ENCODE measurements at regions not wholly inside any gene's neighbourhood (a gene's known extent, or its start where the extent isn't known, plus 50 kb on each side); places are given as distances from the start of the nearest gene placed in this dataset.

DNA sequence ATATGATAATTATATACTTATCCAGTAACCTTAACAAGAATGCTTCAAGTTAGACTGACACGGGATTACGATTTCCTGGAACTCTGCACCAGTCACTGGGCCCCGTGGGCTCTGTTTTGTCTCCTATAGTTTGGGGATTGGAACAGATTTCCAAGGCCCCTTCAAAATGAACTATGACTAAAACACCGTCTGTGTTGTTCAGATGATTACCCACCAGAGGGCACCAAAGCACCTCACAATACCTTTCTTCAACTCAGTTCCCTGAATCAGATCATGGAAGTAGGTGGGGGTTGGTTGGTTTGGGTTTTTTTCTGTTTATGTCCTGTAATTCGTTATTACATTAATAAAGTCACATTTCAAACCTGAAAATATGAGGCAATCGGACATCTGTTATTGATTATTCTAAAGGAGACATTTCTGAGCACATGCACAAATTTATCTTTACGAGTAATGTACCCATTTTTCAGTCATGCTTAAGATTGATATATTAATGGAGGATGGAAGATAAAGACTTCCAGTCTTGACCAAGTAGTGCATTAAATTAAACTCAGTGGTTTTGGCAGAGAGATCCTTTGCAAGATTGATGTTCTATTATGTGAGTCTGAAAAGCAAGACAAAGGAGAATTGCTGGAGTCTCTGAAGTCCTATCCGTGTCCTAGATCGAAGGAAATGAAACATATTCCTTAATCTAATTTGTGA lies 112.0 kb upstream of the COL21A1 start:
- no peak overlapping the region for H2BK12ac ChIP-seq (ENCODE audit: low read length)
- H3K4ac ChIP-seq (ENCODE audit: low read depth, low read length), result no peak overlapping the region
- H3K14ac ChIP-seq (ENCODE audit: low read length), result no peak overlapping the region
- H3K79me2 ChIP-seq (ENCODE audit: control insufficient read depth, insufficient read depth, low read length, poor library complexity), result no peaks in the 10 kb centered on the region
- no peak overlapping the region for H3K9ac ChIP-seq (ENCODE audit: low read length)
- H2AK5ac ChIP-seq (ENCODE audit: low read length), result no peak overlapping the region
- DNase-seq, result peak; percentile 53 to 89
- no peak overlapping the region for H3K27ac ChIP-seq (ENCODE audit: low read depth, low read length)
- no peak overlapping the region for H3K18ac ChIP-seq (ENCODE audit: low read length)
- H3K23ac ChIP-seq (ENCODE audit: low read length), result no peak overlapping the region
- WGBS (ENCODE audit: extremely low coverage, insufficient coverage, insufficient read length), result no CpG with 5 or more reads among the region's 9 CpGs
- H3K79me1 ChIP-seq (ENCODE audit: low read length), result peaks cover 6% of the 10 kb centered on the region
- H2AFZ ChIP-seq (ENCODE audit: insufficient read depth, low read length, poor library complexity), result no peak overlapping the region
- peaks cover 4 to 17% of the 10 kb centered on the region in 2 experiments for H3K4me1 ChIP-seq (ENCODE audit: control insufficient read depth in 1 of 2, insufficient read depth in 2 of 2, low read length in 2 of 2)
- H3K4me3 ChIP-seq (ENCODE audit: low read depth, low read length), result no peak overlapping the region
- H4K8ac ChIP-seq (ENCODE audit: low read depth, low read length), result no peak overlapping the region
- no peak overlapping the region for H2BK5ac ChIP-seq (ENCODE audit: low read depth, low read length, poor library complexity)
- no peak overlapping the region for H2BK120ac ChIP-seq (ENCODE audit: insufficient read depth, low read length, poor library complexity)
- no peaks in the 10 kb centered on the region for H3K36me3 ChIP-seq (ENCODE audit: control insufficient read depth in 1 of 2, insufficient read depth in 2 of 2, low read length in 2 of 2)
- H4K12ac ChIP-seq (ENCODE audit: low read depth, low read length), result no peak overlapping the region
- no peak overlapping the region for H4K91ac ChIP-seq (ENCODE audit: low read depth, low read length)
- peaks cover 2% of the 10 kb centered on the region for H3K9me3 ChIP-seq (ENCODE audit: insufficient read depth, low read depth, low read length)
- H3K4me2 ChIP-seq (ENCODE audit: low read length), result no peak overlapping the region
- no peaks in the 10 kb centered on the region for H3K27me3 ChIP-seq (ENCODE audit: insufficient read depth, low read length)

DNA sequence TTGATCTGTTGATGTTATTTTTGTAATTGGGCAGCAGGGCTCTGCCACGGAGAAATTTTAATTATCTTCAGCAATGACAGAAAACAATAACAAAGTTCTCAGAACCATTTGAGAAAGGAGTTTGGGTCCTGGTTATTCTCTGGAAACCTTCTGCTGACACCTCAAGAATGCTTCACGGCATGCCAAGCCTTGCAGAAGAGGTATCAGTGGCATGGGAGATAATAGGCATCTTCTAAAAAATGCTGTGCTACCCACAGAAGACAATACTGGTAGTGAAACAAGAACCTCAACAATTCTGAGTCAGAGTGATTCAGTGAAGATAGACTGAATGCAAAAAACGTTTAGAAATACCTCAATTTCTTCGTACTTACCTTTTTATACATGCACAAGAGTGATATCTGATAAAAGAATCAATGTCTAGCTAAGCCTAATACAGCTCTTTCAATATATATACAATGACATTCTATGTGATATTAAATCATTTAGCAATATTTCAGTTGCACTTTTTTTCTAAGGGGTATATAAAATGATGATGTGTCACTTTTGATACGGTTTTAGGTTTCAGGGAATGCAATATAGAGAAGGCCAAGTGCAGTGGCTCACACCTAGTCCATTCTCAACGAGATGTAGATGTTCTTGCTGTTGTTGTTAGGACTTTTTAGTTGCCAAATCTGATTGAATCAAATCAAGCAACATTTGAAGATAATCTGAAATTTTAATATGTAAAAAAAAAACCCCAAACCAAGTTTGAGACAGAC lies 110.4 kb upstream of the COL21A1 start:
- no CpG with 5 or more reads among the region's 6 CpGs for WGBS (ENCODE audit: extremely low coverage, insufficient coverage, insufficient read length)
- H3K4me3 ChIP-seq (ENCODE audit: low read depth, low read length), result no peak overlapping the region
- H4K8ac ChIP-seq (ENCODE audit: low read depth, low read length), result no peak overlapping the region
- H3K4me1 ChIP-seq (ENCODE audit: control insufficient read depth in 1 of 2, insufficient read depth in 2 of 2, low read length in 2 of 2), result peaks cover 0 to 4% of the 10 kb centered on the region in 2 experiments
- H3K4ac ChIP-seq (ENCODE audit: low read depth, low read length), result no peak overlapping the region
- no peak overlapping the region for H2BK12ac ChIP-seq (ENCODE audit: low read length)
- no peaks in the 10 kb centered on the region for H3K79me2 ChIP-seq (ENCODE audit: control insufficient read depth, insufficient read depth, low read length, poor library complexity)
- H2AFZ ChIP-seq (ENCODE audit: insufficient read depth, low read length, poor library complexity), result no peak overlapping the region
- H2BK120ac ChIP-seq (ENCODE audit: insufficient read depth, low read length, poor library complexity), result no peak overlapping the region
- H3K4me2 ChIP-seq (ENCODE audit: low read length), result no peak overlapping the region
- peaks cover 3% of the 10 kb centered on the region for H3K79me1 ChIP-seq (ENCODE audit: low read length)
- no peak overlapping the region for H2BK5ac ChIP-seq (ENCODE audit: low read depth, low read length, poor library complexity)
- no peak overlapping the region for H4K91ac ChIP-seq (ENCODE audit: low read depth, low read length)
- no peak overlapping the region for H2AK5ac ChIP-seq (ENCODE audit: low read length)
- no peaks in the 10 kb centered on the region for H3K27me3 ChIP-seq (ENCODE audit: insufficient read depth, low read length)
- DNase-seq, result peak in 1 of 2 donors; percentile 65
- no peak overlapping the region for H3K14ac ChIP-seq (ENCODE audit: low read length)
- H3K36me3 ChIP-seq (ENCODE audit: control insufficient read depth in 1 of 2, insufficient read depth in 2 of 2, low read length in 2 of 2), result peaks cover 0 to under 1% of the 10 kb centered on the region in 2 experiments
- no peak overlapping the region for H3K9ac ChIP-seq (ENCODE audit: low read length)
- H4K12ac ChIP-seq (ENCODE audit: low read depth, low read length), result no peak overlapping the region
- H3K9me3 ChIP-seq (ENCODE audit: insufficient read depth, low read depth, low read length), result peaks cover 2% of the 10 kb centered on the region
- no peak overlapping the region for H3K27ac ChIP-seq (ENCODE audit: low read depth, low read length)
- H3K18ac ChIP-seq (ENCODE audit: low read length), result no peak overlapping the region
- no peak overlapping the region for H3K23ac ChIP-seq (ENCODE audit: low read length)

DNA sequence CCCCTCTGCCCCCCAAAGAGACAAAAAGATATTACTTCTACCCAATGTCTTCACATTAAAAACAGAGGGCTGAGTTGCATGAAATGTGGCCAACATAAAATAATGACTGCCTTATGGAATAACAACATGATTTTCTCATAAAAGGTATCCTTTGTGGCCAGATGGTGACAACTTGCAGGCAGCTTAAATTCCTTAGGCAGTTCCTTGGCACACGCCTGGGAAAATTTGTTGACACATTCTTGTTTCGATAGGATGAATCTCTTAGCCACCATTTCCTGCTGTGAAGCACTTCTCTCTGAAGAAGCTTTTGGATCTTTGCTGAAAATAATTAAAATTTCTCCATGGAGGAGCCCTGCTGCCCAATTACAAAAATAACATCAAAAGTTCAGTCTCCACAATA lies 109.0 kb upstream of the COL21A1 start:
- no peak overlapping the region for H2BK5ac ChIP-seq (ENCODE audit: low read depth, low read length, poor library complexity)
- no peak overlapping the region for H3K18ac ChIP-seq (ENCODE audit: low read length)
- no peak overlapping the region for H4K91ac ChIP-seq (ENCODE audit: low read depth, low read length)
- WGBS (ENCODE audit: extremely low coverage, insufficient coverage, insufficient read length), result no CpG with 5 or more reads among the region's 2 CpGs
- H2BK120ac ChIP-seq (ENCODE audit: insufficient read depth, low read length, poor library complexity), result no peak overlapping the region
- no peak overlapping the region for H3K9ac ChIP-seq (ENCODE audit: low read length)
- no peaks in the 10 kb centered on the region for H3K79me1 ChIP-seq (ENCODE audit: low read length)
- H3K9me3 ChIP-seq (ENCODE audit: insufficient read depth, low read depth, low read length), result peaks cover 4% of the 10 kb centered on the region
- no peaks in the 10 kb centered on the region for H3K27me3 ChIP-seq (ENCODE audit: insufficient read depth, low read length)
- H3K27ac ChIP-seq (ENCODE audit: low read depth, low read length), result no peak overlapping the region
- H4K8ac ChIP-seq (ENCODE audit: low read depth, low read length), result no peak overlapping the region
- H2AFZ ChIP-seq (ENCODE audit: insufficient read depth, low read length, poor library complexity), result no peak overlapping the region
- H3K4me1 ChIP-seq (ENCODE audit: control insufficient read depth in 1 of 2, insufficient read depth in 2 of 2, low read length in 2 of 2), result no peaks in the 10 kb centered on the region
- no peak overlapping the region for H3K14ac ChIP-seq (ENCODE audit: low read length)
- no peak overlapping the region for H4K12ac ChIP-seq (ENCODE audit: low read depth, low read length)
- H3K4me3 ChIP-seq (ENCODE audit: low read depth, low read length), result no peak overlapping the region
- H2BK12ac ChIP-seq (ENCODE audit: low read length), result no peak overlapping the region
- H3K4me2 ChIP-seq (ENCODE audit: low read length), result no peak overlapping the region
- H3K4ac ChIP-seq (ENCODE audit: low read depth, low read length), result no peak overlapping the region
- H3K79me2 ChIP-seq (ENCODE audit: control insufficient read depth, insufficient read depth, low read length, poor library complexity), result no peaks in the 10 kb centered on the region
- no peak for DNase-seq
- H3K23ac ChIP-seq (ENCODE audit: low read length), result no peak overlapping the region
- peaks cover 0 to 3% of the 10 kb centered on the region in 2 experiments for H3K36me3 ChIP-seq (ENCODE audit: control insufficient read depth in 1 of 2, insufficient read depth in 2 of 2, low read length in 2 of 2)
- H2AK5ac ChIP-seq (ENCODE audit: low read length), result no peak overlapping the region

DNA sequence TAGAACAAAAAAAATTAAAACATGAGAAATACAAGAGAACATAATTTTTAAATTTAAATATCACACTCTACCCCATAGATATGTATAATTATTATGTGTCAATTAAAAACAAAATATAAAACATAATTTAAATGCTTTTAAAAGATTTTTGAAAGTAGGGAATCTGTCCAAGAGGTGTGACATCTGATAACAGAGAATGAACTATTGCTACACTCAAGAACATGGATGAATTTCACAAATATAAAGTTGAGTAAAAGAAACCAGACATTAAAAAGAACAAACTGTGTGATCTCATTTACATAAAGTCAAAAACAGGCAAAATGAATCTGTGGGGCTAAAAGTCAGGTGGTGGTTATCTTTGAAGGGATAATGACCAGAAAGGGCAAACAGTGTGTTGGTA lies 106.5 kb upstream of the COL21A1 start:
- Histone ChIP-seq H4K12ac (ENCODE audit: low read depth, low read length) (no peak overlapping the region), H3K36me3 (ENCODE audit: control insufficient read depth in 1 of 2, insufficient read depth in 2 of 2, low read length in 2 of 2) (peaks cover 0 to 3% of the 10 kb centered on the region in 2 experiments), H3K79me1 (ENCODE audit: low read length) (no peaks in the 10 kb centered on the region), H3K14ac (ENCODE audit: low read length) (no peak overlapping the region), H3K27ac (ENCODE audit: low read depth, low read length) (no peak overlapping the region), H2BK12ac (ENCODE audit: low read length) (no peak overlapping the region), H3K4me2 (ENCODE audit: low read length) (no peak overlapping the region), H2BK120ac (ENCODE audit: insufficient read depth, low read length, poor library complexity) (no peak overlapping the region), H3K27me3 (ENCODE audit: insufficient read depth, low read length) (no peaks in the 10 kb centered on the region), H3K4me1 (ENCODE audit: control insufficient read depth in 1 of 2, insufficient read depth in 2 of 2, low read length in 2 of 2) (no peaks in the 10 kb centered on the region), H3K4me3 (ENCODE audit: low read depth, low read length) (no peak overlapping the region), H2AK5ac (ENCODE audit: low read length) (no peak overlapping the region), H3K23ac (ENCODE audit: low read length) (no peak overlapping the region), H2BK5ac (ENCODE audit: low read depth, low read length, poor library complexity) (no peak overlapping the region), H3K79me2 (ENCODE audit: control insufficient read depth, insufficient read depth, low read length, poor library complexity) (no peaks in the 10 kb centered on the region), H4K91ac (ENCODE audit: low read depth, low read length) (no peak overlapping the region), H3K4ac (ENCODE audit: low read depth, low read length) (no peak overlapping the region), H4K8ac (ENCODE audit: low read depth, low read length) (no peak overlapping the region), H3K18ac (ENCODE audit: low read length) (no peak overlapping the region), H2AFZ (ENCODE audit: insufficient read depth, low read length, poor library complexity) (no peak overlapping the region), H3K9me3 (ENCODE audit: insufficient read depth, low read depth, low read length) (peaks cover 4% of the 10 kb centered on the region), H3K9ac (ENCODE audit: low read length) (no peak overlapping the region)
- no peak for DNase-seq
